ENCODE measurements at regions not wholly inside any gene's neighbourhood (a gene's known extent, or its start where the extent isn't known, plus 50 kb on each side); places are given as distances from the start of the nearest gene placed in this dataset.

DNA sequence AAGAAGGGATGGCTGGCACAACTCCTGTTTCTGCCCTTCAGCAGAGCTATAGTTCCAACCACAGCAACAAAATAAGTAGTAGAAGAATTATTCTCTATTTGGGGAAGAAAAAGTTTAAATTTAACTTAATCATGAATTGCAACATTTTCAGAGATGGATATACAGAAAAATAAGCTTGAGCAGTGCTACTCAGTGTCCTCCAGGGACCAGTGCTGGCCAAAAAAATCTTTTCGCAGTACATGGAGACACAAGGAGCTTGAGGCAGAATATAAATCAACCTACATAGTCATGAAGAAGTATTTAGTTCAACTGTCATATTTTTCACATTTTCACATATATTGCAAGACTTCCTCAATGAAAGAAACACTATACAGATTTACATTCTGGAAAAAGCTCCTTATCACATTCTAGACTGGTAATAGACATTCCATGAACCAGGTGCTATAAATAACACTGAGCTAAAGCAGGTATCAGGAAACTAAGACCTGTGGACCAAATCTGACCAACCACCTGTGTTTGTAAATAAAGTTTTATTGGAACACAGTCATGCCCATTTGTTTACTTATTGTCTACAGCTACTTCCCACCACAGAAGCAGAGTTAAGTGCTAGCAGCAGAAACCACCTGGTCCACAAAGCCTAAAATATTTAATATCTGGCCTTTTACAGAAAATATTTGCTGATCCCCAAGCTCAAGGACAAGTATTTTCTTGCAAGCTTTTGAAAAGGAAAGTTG, 101.9 kb downstream of the RGS21 start:
- BruUV-seq (replicated peaks): no TSS peak
- no peak overlapping the region for H3K27ac ChIP-seq (ENCODE audit: low read length)
- TF ChIP-seq TCF7L2 (IDR thresholded peaks at IDR 0.05; ENCODE audit: low read depth, low read length) (no peak), POLR2AphosphoS5 (IDR thresholded peaks at IDR 0.05; ENCODE audit: low read depth, low read length) (no peak), SIN3A (IDR thresholded peaks at IDR 0.05; ENCODE audit: borderline replicate concordance, insufficient read depth, low read depth, low read length) (no peak)
- TF ChIP-seq, protein P1, sequence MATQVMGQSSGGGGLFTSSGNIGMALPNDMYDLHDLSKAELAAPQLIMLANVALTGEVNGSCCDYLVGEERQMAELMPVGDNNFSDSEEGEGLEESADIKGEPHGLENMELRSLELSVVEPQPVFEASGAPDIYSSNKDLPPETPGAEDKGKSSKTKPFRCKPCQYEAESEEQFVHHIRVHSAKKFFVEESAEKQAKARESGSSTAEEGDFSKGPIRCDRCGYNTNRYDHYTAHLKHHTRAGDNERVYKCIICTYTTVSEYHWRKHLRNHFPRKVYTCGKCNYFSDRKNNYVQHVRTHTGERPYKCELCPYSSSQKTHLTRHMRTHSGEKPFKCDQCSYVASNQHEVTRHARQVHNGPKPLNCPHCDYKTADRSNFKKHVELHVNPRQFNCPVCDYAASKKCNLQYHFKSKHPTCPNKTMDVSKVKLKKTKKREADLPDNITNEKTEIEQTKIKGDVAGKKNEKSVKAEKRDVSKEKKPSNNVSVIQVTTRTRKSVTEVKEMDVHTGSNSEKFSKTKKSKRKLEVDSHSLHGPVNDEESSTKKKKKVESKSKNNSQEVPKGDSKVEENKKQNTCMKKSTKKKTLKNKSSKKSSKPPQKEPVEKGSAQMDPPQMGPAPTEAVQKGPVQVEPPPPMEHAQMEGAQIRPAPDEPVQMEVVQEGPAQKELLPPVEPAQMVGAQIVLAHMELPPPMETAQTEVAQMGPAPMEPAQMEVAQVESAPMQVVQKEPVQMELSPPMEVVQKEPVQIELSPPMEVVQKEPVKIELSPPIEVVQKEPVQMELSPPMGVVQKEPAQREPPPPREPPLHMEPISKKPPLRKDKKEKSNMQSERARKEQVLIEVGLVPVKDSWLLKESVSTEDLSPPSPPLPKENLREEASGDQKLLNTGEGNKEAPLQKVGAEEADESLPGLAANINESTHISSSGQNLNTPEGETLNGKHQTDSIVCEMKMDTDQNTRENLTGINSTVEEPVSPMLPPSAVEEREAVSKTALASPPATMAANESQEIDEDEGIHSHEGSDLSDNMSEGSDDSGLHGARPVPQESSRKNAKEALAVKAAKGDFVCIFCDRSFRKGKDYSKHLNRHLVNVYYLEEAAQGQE (IDR thresholded peaks at IDR 0.05; ENCODE audit: insufficient read depth in 1 of 2, low read depth in 2 of 2, low read length in 1 of 2): no peak
- TF ChIP-seq, protein P2, sequence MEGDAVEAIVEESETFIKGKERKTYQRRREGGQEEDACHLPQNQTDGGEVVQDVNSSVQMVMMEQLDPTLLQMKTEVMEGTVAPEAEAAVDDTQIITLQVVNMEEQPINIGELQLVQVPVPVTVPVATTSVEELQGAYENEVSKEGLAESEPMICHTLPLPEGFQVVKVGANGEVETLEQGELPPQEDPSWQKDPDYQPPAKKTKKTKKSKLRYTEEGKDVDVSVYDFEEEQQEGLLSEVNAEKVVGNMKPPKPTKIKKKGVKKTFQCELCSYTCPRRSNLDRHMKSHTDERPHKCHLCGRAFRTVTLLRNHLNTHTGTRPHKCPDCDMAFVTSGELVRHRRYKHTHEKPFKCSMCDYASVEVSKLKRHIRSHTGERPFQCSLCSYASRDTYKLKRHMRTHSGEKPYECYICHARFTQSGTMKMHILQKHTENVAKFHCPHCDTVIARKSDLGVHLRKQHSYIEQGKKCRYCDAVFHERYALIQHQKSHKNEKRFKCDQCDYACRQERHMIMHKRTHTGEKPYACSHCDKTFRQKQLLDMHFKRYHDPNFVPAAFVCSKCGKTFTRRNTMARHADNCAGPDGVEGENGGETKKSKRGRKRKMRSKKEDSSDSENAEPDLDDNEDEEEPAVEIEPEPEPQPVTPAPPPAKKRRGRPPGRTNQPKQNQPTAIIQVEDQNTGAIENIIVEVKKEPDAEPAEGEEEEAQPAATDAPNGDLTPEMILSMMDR (IDR thresholded peaks at IDR 0.05): no peak
- H3K4me3 ChIP-seq (ENCODE audit: low read depth in 2 of 2, low read length in 2 of 2): no peak overlapping the region
- no peaks in the 10 kb centered on the region for H3K36me3 ChIP-seq (ENCODE audit: control insufficient read depth, insufficient read depth, low read length)
- no peaks in the 10 kb centered on the region for H3K27me3 ChIP-seq (ENCODE audit: control insufficient read depth, insufficient read depth, low read length)
- POLR2A ChIA-PET: no interaction called here
- no peak for DNase-seq (ENCODE audit: low read depth, low spot score)
- CTCF ChIA-PET: no interaction called here
- in situ Hi-C loops (cut with HindIII; ENCODE audit: low pct_unique_long_range_greater_than_20kb, low sequenced_read_pairs): no loop called here
- ATAC-seq: no peak
- intact Hi-C loops (cut with micrococcal nuclease; ENCODE audit: unreplicated experiment): no loop called here
- H3K4me1 ChIP-seq (ENCODE audit: control insufficient read depth, insufficient read depth, low read length): no peaks in the 10 kb centered on the region
- H3K9me3 ChIP-seq (ENCODE audit: control insufficient read depth, insufficient read depth, low read depth, low read length): no peaks in the 10 kb centered on the region

DNA sequence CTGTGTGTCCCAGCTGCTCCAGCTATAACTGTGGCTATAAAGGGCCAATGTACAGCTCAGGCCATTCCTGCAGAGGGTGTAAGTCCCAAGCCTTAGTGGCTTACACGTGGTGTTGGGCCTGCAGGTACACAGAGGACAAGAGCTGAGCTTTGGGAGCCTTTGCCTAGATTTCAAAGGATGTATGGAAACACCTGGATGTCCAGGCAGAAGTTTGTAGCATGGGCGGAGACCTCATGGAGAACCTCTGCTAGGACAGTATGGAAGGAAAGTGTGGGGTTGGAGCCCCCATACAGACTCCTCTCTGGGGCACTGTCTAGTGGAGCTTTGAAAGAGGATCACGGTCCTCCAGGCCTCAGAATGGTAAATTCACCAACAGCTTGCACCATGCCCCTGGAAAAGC, 113.9 kb downstream of the RGS21 start:
- Histone ChIP-seq H3K9me3 (ENCODE audit: control insufficient read depth, insufficient read depth, low read depth, low read length) (no peaks in the 10 kb centered on the region), H3K27me3 (ENCODE audit: control insufficient read depth, insufficient read depth, low read length) (no peaks in the 10 kb centered on the region), H3K27ac (ENCODE audit: low read length) (no peak overlapping the region), H3K4me1 (ENCODE audit: control insufficient read depth, insufficient read depth, low read length) (no peaks in the 10 kb centered on the region), H3K4me3 (ENCODE audit: low read depth in 2 of 2, low read length in 2 of 2) (no peak overlapping the region), H3K36me3 (ENCODE audit: control insufficient read depth, insufficient read depth, low read length) (no peaks in the 10 kb centered on the region)
- TF ChIP-seq, protein P1 (IDR thresholded peaks at IDR 0.05; ENCODE audit: insufficient read depth in 1 of 2, low read depth in 2 of 2, low read length in 1 of 2): no peak
- no peak for TF ChIP-seq TCF7L2 (IDR thresholded peaks at IDR 0.05; ENCODE audit: low read depth, low read length)
- ATAC-seq: no peak
- ChIA-PET POLR2A (no interaction called here), CTCF (no interaction called here)
- in situ Hi-C loops (cut with HindIII; ENCODE audit: low pct_unique_long_range_greater_than_20kb, low sequenced_read_pairs): no loop called here
- intact Hi-C loops (cut with micrococcal nuclease; ENCODE audit: unreplicated experiment): no loop called here
- no TSS peak for BruUV-seq (replicated peaks)
- DNase-seq (ENCODE audit: low read depth, low spot score): no peak
